Erythroblast (primary cell): ENCODE measurements at regions not wholly inside any gene's neighbourhood (a gene's known extent, or its start where the extent isn't known, plus 50 kb on each side); places are given as distances from the start of the nearest gene placed in this dataset.

Experiments used
- DNase-seq, 2 experiments: peaks; one replicate each; lab custom pipeline; 2025; lab: John Stamatoyannopoulos, UW
- GATA1 ChIP-seq: IDR thresholded peaks from 2 replicates; pipeline ENCODE4 v1.6.1; 2011; ENCODE audit warnings: low read depth, mild to moderate bottlenecking, control low read depth, low read length, moderate library complexity
- POLR2A ChIP-seq: IDR thresholded peaks from 2 replicates; pipeline ENCODE4 v1.6.1; 2011; ENCODE audit warnings: mild to moderate bottlenecking, low read length

DNA sequence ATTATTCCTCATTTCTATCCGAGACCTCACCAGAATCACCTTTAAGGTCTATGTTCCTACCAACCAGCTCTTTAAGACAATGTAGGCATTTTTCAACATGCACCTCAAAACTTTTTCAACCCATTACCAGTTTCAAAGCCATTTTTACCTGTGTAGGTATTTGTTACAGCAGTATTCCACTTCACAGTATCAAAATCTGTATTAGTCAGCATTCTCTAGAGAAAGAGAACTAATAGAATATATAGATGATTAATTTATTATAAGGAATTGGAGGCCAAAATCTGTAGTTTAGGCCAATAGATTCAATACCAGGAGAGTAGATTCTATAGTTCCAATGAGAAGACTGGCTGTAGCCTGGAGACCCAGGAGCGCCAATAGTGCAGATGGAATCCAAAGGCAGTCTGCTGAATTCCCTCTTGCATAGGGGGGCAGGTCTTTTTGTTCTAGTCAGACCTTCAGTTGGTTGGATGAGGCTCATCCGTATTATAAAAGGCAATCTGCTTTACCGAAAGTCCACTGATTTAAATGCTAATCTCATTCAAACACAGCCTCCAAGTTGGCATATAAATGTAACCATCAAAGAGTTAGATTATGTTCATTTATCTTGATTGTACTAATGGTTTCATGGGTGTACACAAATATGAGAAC, 151.6 kb upstream of the SYT1 start:
- no peak for TF ChIP-seq POLR2A
- TF ChIP-seq GATA1 = no peak
- no peak for DNase-seq

DNA sequence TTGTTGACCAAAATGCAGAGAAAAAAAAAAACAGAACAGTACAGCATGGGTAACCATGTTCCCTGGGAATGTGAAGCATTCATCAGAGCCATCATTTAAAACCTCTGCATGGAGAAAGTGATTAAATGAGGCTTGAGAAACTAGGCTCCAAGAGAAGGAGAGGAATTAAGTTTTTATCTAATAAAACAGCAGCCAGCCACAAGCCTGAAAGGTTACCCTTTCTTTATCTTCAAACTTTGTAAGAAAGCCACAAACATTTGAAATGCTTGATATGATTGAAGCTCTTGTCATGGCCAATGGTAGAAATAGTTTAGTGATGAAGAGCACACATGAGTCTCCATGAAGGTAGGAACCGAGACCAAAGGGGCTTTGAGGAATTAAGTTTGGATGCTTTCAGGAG, 144.9 kb upstream of the SYT1 start:
- no peak for TF ChIP-seq GATA1
- TF ChIP-seq POLR2A = no peak
- DNase-seq = no peak

DNA sequence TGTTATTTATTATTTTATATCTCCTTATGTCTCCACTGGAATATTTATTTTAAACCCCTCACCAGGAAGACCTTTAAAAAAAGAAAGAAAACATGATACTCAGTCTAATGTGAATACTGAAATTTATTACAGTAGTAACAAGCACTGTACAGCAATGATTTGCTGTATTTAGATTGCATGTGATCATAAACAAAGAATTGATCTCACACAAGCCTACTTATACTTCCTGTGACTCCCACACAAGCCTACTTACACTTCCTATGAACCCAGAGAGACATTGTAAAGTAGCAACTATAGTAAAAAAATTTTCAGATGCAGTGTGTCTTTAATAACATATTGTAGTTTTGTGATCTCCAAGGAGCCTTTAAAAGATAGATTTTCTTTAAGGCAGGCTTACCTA, 142.7 kb upstream of the SYT1 start:
- TF ChIP-seq POLR2A (no peak), GATA1 (no peak)
- DNase-seq = no peak

DNA sequence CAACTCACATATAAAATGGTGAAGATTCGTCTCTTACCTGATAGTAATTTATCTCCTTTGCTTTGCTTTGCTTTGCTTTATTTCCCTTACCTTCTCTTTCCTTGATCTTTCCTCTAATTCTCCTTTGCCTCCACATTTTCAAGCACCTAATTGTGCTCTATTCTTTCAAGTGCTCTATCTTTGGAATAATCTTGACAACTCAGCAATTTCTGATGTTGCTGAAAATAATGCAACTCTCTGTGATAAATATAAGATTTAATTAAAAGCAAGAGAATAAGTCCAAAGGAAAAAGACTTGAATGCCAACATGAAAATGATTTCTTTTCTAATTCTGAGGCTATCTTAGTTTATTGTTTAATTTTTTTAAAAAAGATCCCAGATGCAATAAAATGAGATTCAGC, 139.5 kb upstream of the SYT1 start:
- TF ChIP-seq POLR2A = no peak
- DNase-seq = no peak

DNA sequence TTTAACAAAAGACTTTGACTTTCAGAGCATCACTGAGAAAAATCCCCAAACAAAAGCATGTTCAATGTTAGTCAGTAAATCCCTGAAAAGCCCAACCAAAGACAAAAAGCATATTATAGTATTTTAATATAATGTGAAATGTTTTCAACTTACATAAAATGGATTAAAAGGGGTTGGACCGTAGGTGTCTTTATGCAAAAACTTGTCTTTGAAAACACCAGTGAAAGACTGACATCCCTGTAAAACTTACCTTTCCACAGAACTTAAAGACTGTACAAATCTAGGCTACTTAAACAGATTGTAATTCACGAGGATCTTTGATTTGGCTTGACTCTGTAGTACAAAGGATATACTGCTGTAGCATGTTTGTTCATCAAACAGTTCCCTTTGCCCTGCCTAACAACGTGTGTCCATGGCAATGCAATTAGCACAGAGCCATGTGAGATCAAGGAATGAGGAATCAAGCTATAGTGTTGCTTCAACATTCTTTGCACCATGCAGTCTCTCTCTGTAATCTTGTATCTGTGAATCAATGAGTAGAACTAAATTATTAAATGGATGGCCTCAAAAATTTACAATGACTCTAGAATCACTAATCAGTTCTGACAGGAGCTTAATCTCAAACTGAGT, 138.5 kb upstream of the SYT1 start:
- TF ChIP-seq POLR2A (no peak), GATA1 (no peak)

DNA sequence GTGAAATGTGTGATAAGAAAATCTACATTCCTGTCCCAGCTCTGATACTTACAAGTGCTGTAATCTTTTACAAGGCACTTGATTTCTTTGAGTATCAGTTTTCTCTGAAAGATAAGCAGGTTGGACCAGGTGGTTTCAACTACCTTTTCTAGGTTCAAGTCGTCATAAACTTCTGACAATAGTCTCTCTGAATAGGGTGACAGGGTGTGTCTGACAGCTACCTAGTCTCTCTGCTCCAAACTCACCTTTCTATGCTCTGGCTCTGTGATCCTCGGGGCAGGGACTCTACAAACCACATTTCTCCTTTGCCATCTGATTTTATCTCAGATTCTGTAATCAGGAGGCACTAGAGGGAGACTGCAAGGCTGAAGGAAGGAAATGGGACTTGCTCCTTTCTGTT, 137.7 kb upstream of the SYT1 start:
- no peak for TF ChIP-seq POLR2A
- no peak for TF ChIP-seq GATA1

More for the DNA sequence above, 138.5 kb upstream of the SYT1 start:
- no peak for DNase-seq

DNA sequence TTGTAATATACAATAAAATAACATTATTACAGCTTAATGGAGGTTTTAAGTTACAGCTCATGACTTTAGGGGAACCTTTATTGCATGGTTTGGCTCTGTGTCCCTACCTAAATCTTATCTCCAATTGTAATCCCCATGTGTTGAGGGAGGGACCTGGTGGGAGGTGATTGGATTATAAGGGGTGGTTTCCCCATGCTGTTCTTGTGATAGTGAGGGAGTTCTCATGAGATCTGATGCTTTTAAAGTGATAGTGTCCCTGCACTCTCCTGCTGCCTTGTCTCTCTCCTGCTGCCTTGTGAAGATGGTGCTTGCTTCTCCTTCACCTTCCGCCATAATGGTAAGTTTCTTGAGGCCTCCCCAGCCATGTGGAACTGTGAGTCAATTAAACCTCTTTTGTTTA, 132.1 kb upstream of the SYT1 start:
- no peak for TF ChIP-seq POLR2A
- no peak for TF ChIP-seq GATA1
- peak; percentile 15 to 18 for DNase-seq

More for the DNA sequence above, 137.7 kb upstream of the SYT1 start:
- no peak for DNase-seq

DNA sequence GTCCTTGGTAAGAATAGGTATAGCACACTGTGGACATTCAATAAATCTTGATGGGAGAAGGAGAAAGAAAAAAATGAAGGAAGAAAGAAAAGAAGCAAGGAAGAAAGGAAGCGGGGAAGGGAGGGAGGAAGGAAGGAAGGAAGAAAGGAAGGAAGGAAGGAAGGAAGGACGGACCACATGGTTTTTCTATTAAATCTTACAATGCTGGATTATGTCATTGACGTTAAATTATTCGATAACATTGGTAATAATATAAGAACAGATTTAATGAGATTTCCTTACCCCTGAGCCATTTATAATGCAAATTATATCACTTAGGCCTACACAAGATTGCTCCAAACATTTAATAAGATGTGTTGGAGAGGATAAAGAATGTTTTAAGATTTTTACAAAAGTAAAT, 124.9 kb upstream of the SYT1 start:
- no peak for TF ChIP-seq POLR2A
- TF ChIP-seq GATA1 = no peak
- no peak for DNase-seq

DNA sequence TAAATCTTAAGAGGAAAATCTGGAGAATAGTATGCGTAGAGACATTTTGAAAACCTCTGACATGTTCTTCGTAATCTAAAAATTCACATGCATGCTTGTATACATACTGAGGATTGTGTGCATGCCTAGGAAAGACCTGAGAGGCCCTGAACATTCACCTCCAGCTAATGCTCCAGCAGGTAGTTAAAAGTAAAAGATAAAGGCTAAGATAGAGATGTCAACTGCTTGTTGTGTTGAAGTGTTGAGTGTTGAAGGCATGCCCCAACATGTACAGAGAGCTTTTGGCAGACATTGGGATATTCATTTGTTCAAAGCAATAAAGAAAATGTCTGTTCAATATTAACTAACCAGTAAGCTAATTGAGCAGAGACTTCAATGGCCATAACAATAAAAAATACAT, 118.6 kb upstream of the SYT1 start:
- DNase-seq = no peak

DNA sequence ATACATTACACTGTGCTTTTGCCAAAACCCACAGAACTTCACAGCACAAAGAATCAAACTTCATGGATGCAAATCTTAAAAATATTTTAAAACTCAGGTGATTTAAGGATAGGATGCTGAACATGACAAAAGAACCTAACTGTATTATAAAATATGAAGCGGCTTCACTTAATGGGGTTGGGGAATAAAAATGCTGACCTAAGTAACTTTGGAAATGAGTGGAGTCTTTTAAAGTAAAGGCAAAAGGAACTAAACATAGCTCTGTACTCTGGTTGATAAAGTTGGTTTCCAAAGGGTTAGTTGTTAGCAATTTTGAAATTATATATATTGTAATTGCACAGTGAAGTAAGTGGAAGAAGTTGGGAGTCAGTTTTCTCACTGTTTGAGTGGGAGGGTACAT, 111.5 kb upstream of the SYT1 start:
- TF ChIP-seq GATA1 = no peak
- TF ChIP-seq POLR2A = no peak
- DNase-seq = no peak

More for the DNA sequence above, 118.6 kb upstream of the SYT1 start:
- no peak for TF ChIP-seq GATA1
- TF ChIP-seq POLR2A = no peak

DNA sequence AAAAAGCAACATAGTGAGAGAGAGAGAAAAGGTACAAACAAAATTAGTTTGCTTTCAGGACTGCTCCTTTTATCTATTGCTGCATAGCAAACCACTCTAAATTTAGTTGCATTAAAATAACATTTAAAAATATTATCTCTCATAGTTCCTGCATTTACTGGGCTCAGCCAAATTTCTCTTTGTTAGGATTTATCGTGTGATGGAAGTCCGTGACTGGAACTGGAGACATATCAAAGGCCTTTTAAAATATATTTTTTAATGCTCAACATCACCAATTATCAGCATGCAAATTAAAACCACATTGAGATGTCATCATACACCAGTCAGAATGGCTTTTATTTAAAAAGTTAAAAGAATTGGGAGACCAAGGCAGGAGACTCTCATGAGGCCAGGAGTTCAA, 107.6 kb upstream of the SYT1 start:
- TF ChIP-seq GATA1 = no peak
- TF ChIP-seq POLR2A = no peak
- no peak for DNase-seq

DNA sequence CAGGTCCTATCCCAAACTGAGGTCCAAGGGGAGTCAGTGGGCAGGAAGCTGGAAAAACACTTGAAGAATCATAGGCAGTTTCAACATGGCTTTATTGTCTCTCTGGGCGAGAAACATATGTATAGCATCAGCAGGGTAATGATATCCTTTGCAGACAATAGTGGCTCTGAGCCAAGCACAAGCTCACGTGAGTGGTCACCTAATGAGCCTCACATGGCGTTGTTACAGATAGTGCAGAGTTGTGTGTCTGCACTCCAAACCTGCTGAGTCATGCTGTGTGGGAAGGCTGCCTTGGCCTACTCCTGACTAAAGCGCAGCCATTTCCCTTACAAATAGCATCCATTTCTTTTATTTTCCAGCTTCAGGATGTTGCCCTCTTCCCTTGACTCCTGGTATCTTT, 105.2 kb upstream of the SYT1 start:
- DNase-seq = peak; percentile 7 to 13
- no peak for TF ChIP-seq GATA1

DNA sequence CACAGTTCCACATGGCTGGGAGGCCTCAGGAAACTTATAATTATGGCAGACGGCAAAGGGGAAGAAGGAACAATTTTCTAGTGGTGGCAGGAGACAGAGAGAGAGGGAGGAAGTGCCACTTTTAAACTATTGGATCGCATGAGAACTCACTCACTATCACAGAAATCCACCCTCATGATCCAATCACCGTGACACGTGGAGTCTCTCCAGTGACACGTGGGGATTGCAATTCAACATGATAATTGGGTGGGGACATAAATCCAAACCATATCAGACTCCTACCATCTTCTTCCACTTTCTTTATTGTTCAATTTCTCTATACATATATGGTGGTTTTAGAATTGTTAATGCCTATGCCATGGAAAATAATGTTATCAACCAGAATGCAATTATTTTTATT, 103.7 kb upstream of the SYT1 start:
- TF ChIP-seq POLR2A = no peak
- TF ChIP-seq GATA1 = no peak
- DNase-seq = no peak

DNA sequence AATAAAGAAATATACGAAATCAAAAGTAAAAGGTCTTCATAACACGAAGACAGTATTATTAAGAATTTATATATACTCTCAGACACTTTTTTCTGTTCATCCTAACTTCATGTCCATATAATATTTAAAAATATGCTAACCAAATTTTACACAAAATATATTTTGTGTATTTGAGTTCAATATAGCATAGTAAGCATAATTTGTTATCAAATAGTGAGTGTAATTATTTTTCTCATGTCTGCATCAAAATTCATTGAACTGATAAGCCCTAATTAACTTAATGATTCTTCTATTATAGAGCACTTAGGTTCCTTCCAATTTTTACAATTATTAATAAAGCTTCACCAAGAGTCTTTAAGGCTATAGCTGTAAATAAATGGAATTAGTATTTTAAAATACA, 99.7 kb upstream of the SYT1 start:
- DNase-seq = no peak
- TF ChIP-seq GATA1 = no peak
- no peak for TF ChIP-seq POLR2A
